H9 (cell line): ENCODE measurements at regions not wholly inside any gene's neighbourhood (a gene's known extent, or its start where the extent isn't known, plus 50 kb on each side); places are given as distances from the start of the nearest gene placed in this dataset.

Experiments used
- DNase-seq: peaks from one replicate; pipeline ENCODE4 v3.0.0-alpha.2; 2017
- H2AFZ ChIP-seq: one replicate; pipeline ENCODE4 v1.6.1; 2013; ENCODE audit warnings: mild to moderate bottlenecking, low read length, control low read depth, moderate library complexity
- H2AK5ac ChIP-seq: 2 replicates; pipeline ENCODE4 v1.6.1; 2013; ENCODE audit warnings: low read length, control low read depth, mixed read lengths; ENCODE audit not compliant: insufficient read length
- H2BK120ac ChIP-seq: one replicate; pipeline ENCODE4 v1.6.1; 2013; ENCODE audit warnings: low read depth, mild to moderate bottlenecking, low read length, control low read depth, inconsistent platforms; ENCODE audit not compliant: poor library complexity, severe bottlenecking
- H2BK12ac ChIP-seq: 2 replicates; pipeline ENCODE4 v1.6.1; 2013; ENCODE audit warnings: low read length, control low read depth, mixed read lengths, low read depth; ENCODE audit not compliant: insufficient read length
- H2BK15ac ChIP-seq: 2 replicates; pipeline ENCODE4 v1.6.1; 2013; ENCODE audit warnings: low read depth, low read length, control low read depth
- H2BK20ac ChIP-seq: one replicate; pipeline ENCODE4 v1.6.1; 2013; ENCODE audit warnings: low read depth, mild to moderate bottlenecking, low read length, control low read depth, inconsistent platforms; ENCODE audit not compliant: poor library complexity, severe bottlenecking
- H2BK5ac ChIP-seq: 2 replicates; pipeline ENCODE4 v1.6.1; 2013; ENCODE audit warnings: low read length, control low read depth, mixed read lengths; ENCODE audit not compliant: insufficient read length
- H3K14ac ChIP-seq: 2 replicates; pipeline ENCODE4 v1.6.1; 2013; ENCODE audit warnings: low read length, control low read depth; ENCODE audit not compliant: insufficient read depth
- H3K18ac ChIP-seq: 2 replicates; pipeline ENCODE4 v1.6.1; 2013; ENCODE audit warnings: low read depth, mild to moderate bottlenecking, mixed read lengths, low read length, control low read depth; ENCODE audit not compliant: insufficient read length
- H3K23ac ChIP-seq: 2 replicates; pipeline ENCODE4 v1.6.1; 2013; ENCODE audit warnings: low read length, control low read depth, mixed read lengths, low read depth; ENCODE audit not compliant: insufficient read length
- H3K23me2 ChIP-seq: 2 replicates; pipeline ENCODE4 v1.6.1; 2013; ENCODE audit warnings: low read depth, mild to moderate bottlenecking, mixed read lengths, low read length, control low read depth; ENCODE audit not compliant: insufficient read length, poor library complexity, severe bottlenecking
- H3K27ac ChIP-seq: 2 replicates; pipeline ENCODE4 v1.5.1; 2013; ENCODE audit warnings: low read length, control low read depth, mixed read lengths, low read depth; ENCODE audit not compliant: insufficient read length
- H3K27me3 ChIP-seq: 2 replicates; pipeline ENCODE4 v1.6.1; 2013; ENCODE audit warnings: low read length, control low read depth, inconsistent platforms; ENCODE audit not compliant: insufficient read depth
- H3K4ac ChIP-seq: 2 replicates; pipeline ENCODE4 v1.6.1; 2013; ENCODE audit warnings: low read depth, mild to moderate bottlenecking, control low read depth, inconsistent platforms, low read length, moderate library complexity
- H3K4me1 ChIP-seq: 2 replicates; pipeline ENCODE4 v1.6.1; 2013; ENCODE audit warnings: low read length, control low read depth, inconsistent platforms; ENCODE audit not compliant: insufficient read depth
- H3K4me2 ChIP-seq: 2 replicates; pipeline ENCODE4 v1.6.1; 2013; ENCODE audit warnings: low read length, control low read depth, mixed read lengths; ENCODE audit not compliant: insufficient read length, insufficient read depth
- H3K56ac ChIP-seq: 2 replicates; pipeline ENCODE4 v1.6.1; 2013; ENCODE audit warnings: low read depth, mild to moderate bottlenecking, mixed read lengths, low read length, control low read depth; ENCODE audit not compliant: insufficient read length
- H3K79me1 ChIP-seq: 2 replicates; pipeline ENCODE4 v1.6.1; 2013; ENCODE audit warnings: low read depth, mild to moderate bottlenecking, moderate library complexity, low read length, control low read depth, inconsistent platforms; ENCODE audit not compliant: insufficient read depth, poor library complexity, severe bottlenecking
- H3K79me2 ChIP-seq: 2 replicates; pipeline ENCODE4 v1.6.1; 2013; ENCODE audit warnings: low read length, control low read depth, inconsistent platforms; ENCODE audit not compliant: insufficient read depth
- H3K9ac ChIP-seq: 2 replicates; pipeline ENCODE4 v1.6.1; 2013; ENCODE audit warnings: low read length, control low read depth, mixed read lengths; ENCODE audit not compliant: insufficient read length; ENCODE audit errors: extremely low read depth
- H3K9me3 ChIP-seq: one replicate; pipeline ENCODE4 v1.6.1; 2013; ENCODE audit warnings: low read depth, low read length, inconsistent platforms; ENCODE audit not compliant: control insufficient read depth
- H3T11ph ChIP-seq: one replicate; pipeline ENCODE4 v1.6.1; 2013; ENCODE audit warnings: mild to moderate bottlenecking, low read length, control low read depth, inconsistent platforms
- H4K20me1 ChIP-seq: one replicate; pipeline ENCODE4 v1.6.1; 2013; ENCODE audit not compliant: control insufficient read depth, insufficient read length, insufficient read depth
- H4K5ac ChIP-seq: 2 replicates; pipeline ENCODE4 v1.6.1; 2013; ENCODE audit warnings: low read depth, mild to moderate bottlenecking, mixed read lengths, low read length, control low read depth; ENCODE audit not compliant: insufficient read length
- H4K8ac ChIP-seq: replicated peaks from 2 replicates; pipeline ENCODE4 v1.6.1; 2013; ENCODE audit warnings: low read length, control low read depth, mixed read lengths, low read depth; ENCODE audit not compliant: insufficient read length
- H4K91ac ChIP-seq: 2 replicates; pipeline ENCODE4 v1.6.1; 2013; ENCODE audit warnings: low read depth, mild to moderate bottlenecking, moderate library complexity, mixed read lengths, low read length, control low read depth; ENCODE audit not compliant: insufficient read length
- H3K27ac Mint-ChIP-seq, 3 experiments: 2 replicates in 2 of 3; 3 replicates in 1 of 3; pipeline ENCODE4 v1.8.0; 2020 to 2021; ENCODE audit warnings: mixed read lengths in 3 of 3, mild to moderate bottlenecking in 1 of 3, moderate library complexity in 1 of 3
- H3K27me3 Mint-ChIP-seq: 2 replicates; pipeline ENCODE4 v1.8.0; 2021; ENCODE audit warnings: low read depth, mild to moderate bottlenecking, moderate library complexity, mixed read lengths
- H3K36me3 Mint-ChIP-seq, 3 experiments: 2 replicates in 2 of 3; 3 replicates in 1 of 3; pipeline ENCODE4 v1.8.0; 2020 to 2021; ENCODE audit warnings: low read depth in 3 of 3, mixed read lengths in 3 of 3; ENCODE audit not compliant: insufficient read depth in 1 of 3
- H3K4me1 Mint-ChIP-seq, 2 experiments: 2 replicates each; pipeline ENCODE4 v1.8.0; 2020; ENCODE audit warnings: mixed read lengths in 2 of 2
- H3K4me3 Mint-ChIP-seq, 2 experiments: 2 replicates in 1 of 2; 3 replicates in 1 of 2; pipeline ENCODE4 v1.8.0; 2020 to 2021; ENCODE audit warnings: mild to moderate bottlenecking in 2 of 2, mixed read lengths in 2 of 2, moderate library complexity in 1 of 2
- H3K9me3 Mint-ChIP-seq, 2 experiments: 2 replicates in 1 of 2; 3 replicates in 1 of 2; pipeline ENCODE4 v1.8.0; 2020; ENCODE audit warnings: mild to moderate bottlenecking in 2 of 2, mixed read lengths in 2 of 2, moderate library complexity in 1 of 2
- WGBS: extraction: QIAGEN DNeasy Blood & Tissue Kit; methylation state at CpG from one replicate; pipeline ENCODE4 v1.1.7; 2013; ENCODE audit warnings: missing lambda C conversion rate, low lambda C conversion rate, mixed read lengths; ENCODE audit not compliant: insufficient read length; ENCODE audit errors: extremely low coverage; 5-methylcytosine and 5-hydroxymethylcytosine counted together
- TF ChIP-seq, protein P1 (sequence below): fragments of 200-600 bp; sonication (generic); conservative IDR thresholded peaks from 3 replicates; pipeline ENCODE4 v1.8.0; 2021; ENCODE audit warnings: antibody characterized with exemption, mild to moderate bottlenecking

DNA sequence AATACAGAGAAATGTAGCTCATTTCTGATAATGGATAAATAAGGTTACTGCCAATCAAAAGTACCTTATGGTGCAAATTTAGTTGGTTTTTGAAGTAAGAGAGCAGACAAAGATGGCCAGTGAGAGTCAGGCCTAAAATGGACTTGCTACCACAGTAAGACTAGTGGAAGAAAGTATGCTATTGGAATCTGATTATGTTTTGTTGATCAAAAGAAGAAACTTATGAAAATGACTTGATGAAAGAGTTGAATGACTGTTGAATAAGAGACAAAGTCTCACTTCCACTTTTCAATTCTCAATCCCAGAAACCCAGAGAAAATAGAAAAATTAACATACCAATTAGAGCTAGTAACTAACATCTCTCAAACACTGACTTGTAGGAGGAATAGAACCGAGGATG is 737.8 kb upstream of the INTU start:
- Histone ChIP-seq H3T11ph (no peak overlapping the region), H3K79me2 (no peaks in the 10 kb centered on the region), H3K4me1 (no peaks in the 10 kb centered on the region), H4K91ac (no peak overlapping the region), H4K5ac (no peak overlapping the region), H2BK120ac (no peak overlapping the region), H3K27ac (no peak overlapping the region), H3K18ac (no peak overlapping the region), H3K4me2 (no peak overlapping the region), H2BK20ac (no peak overlapping the region), H3K79me1 (no peaks in the 10 kb centered on the region), H3K56ac (no peak overlapping the region), H4K20me1 (no peaks in the 10 kb centered on the region), H3K23me2 (no peaks in the 10 kb centered on the region), H2BK5ac (no peak overlapping the region), H2BK12ac (no peak overlapping the region), H2BK15ac (no peak overlapping the region), H3K4ac (no peak overlapping the region), H3K27me3 (no peaks in the 10 kb centered on the region), H2AFZ (no peak overlapping the region), H3K9me3 (peaks cover 19% of the 10 kb centered on the region), H4K8ac (no peak overlapping the region), H3K23ac (no peak overlapping the region), H3K9ac (no peak overlapping the region), H3K14ac (no peak overlapping the region), H2AK5ac (no peak overlapping the region)
- Mint-ChIP-seq H3K36me3 (peaks cover 18 to 38% (median 18%) of the 10 kb centered on the region in 3 experiments), H3K27ac (no peak overlapping the region), H3K27me3 (no peaks in the 10 kb centered on the region), H3K4me1 (no peaks in the 10 kb centered on the region), H3K4me3 (no peak overlapping the region), H3K9me3 (peaks cover 24 to 31% of the 10 kb centered on the region in 2 experiments)
- TF ChIP-seq, protein P1, sequence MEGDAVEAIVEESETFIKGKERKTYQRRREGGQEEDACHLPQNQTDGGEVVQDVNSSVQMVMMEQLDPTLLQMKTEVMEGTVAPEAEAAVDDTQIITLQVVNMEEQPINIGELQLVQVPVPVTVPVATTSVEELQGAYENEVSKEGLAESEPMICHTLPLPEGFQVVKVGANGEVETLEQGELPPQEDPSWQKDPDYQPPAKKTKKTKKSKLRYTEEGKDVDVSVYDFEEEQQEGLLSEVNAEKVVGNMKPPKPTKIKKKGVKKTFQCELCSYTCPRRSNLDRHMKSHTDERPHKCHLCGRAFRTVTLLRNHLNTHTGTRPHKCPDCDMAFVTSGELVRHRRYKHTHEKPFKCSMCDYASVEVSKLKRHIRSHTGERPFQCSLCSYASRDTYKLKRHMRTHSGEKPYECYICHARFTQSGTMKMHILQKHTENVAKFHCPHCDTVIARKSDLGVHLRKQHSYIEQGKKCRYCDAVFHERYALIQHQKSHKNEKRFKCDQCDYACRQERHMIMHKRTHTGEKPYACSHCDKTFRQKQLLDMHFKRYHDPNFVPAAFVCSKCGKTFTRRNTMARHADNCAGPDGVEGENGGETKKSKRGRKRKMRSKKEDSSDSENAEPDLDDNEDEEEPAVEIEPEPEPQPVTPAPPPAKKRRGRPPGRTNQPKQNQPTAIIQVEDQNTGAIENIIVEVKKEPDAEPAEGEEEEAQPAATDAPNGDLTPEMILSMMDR: no peak
- no CpG with 5 or more reads among the region's 1 CpG for WGBS
- no peak for DNase-seq
